ENCODE measurements at regions not wholly inside any gene's neighbourhood (a gene's known extent, or its start where the extent isn't known, plus 50 kb on each side); places are given as distances from the start of the nearest gene placed in this dataset.

DNA sequence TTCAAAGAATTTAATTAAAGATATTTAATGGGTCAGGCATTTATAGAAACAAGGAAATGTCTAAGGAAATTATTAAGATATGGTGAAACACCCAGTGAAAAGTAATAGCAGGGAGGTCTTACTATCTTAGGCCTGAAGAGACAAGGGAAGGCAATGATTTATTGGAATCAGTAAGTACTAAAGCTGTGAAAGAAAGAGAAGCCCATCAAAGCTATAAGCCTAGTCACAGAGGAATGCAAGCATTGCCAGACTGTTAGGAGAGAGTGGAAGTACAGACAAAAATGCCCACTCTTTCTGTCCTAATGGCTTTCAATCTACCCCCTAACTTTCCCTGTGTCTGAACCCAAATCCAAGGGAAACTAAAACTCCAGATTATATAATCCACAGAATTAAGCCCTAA lies 69.2 kb upstream of the PIK3C2G start:
- no peaks in the 10 kb centered on the region for H3K4me1 Mint-ChIP-seq
- H3K9me2 ChIP-seq (ENCODE audit: insufficient read depth) = no peaks in the 10 kb centered on the region
- H3K27me3 Mint-ChIP-seq (ENCODE audit: insufficient read depth, low read depth, poor library complexity) = peaks cover 4% of the 10 kb centered on the region
- no peaks in the 10 kb centered on the region for H3K27me3 ChIP-seq (ENCODE audit: insufficient read depth)
- H3K4me2 ChIP-seq = no peak overlapping the region
- no peaks in the 10 kb centered on the region for H4K20me1 ChIP-seq (replicated peaks; ENCODE audit: insufficient read depth)
- H3K36me3 Mint-ChIP-seq (ENCODE audit: low read depth) = peaks cover 14% of the 10 kb centered on the region
- H3K9me3 Mint-ChIP-seq = peaks cover 12% of the 10 kb centered on the region; the same call in 2 of the 3 replicates
- TF ChIP-seq POLR2AphosphoS5 (IDR thresholded peaks at IDR 0.05; ENCODE audit: low read depth) = no peak
- no peaks in the 10 kb centered on the region for H3K4me1 ChIP-seq (ENCODE audit: insufficient read depth)
- no peak overlapping the region for H2AFZ ChIP-seq
- no peak overlapping the region for H3K4me3 ChIP-seq
- ATAC-seq (no peak), DNase-seq (ENCODE audit: low spot score) (peak; percentile 6)
- H3K27ac ChIP-seq (ENCODE audit: low read depth) = no peak overlapping the region
- H3K79me2 ChIP-seq (replicated peaks; ENCODE audit: insufficient read depth) = no peaks in the 10 kb centered on the region
- H3F3A ChIP-seq (replicated peaks; ENCODE audit: low read depth) = no peaks in the 10 kb centered on the region
- H3K4me3 Mint-ChIP-seq = no peak overlapping the region
- no peaks in the 10 kb centered on the region for H3K36me3 ChIP-seq (ENCODE audit: insufficient read depth)
- no peak overlapping the region for H3K27ac Mint-ChIP-seq

DNA sequence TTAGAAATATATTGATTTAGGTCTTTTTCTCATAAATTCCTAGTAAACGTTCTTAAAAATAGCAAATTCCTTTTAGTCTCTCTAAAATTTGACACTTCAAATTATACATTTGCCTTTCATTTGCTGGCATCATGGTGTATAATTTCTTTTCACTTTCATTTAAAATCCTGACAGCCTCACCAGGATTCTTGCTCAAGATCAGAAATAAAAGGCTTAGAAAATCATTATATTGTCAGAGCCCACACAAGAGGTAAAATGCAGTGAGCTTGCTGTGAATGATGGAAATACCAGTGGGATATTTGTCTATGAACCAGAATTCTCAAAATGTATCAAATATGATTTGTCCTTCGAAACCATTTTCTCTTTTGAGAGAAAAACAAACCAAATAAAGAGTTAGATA lies 78.2 kb upstream of the PIK3C2G start:
- no peak for TF ChIP-seq ZNF331 (CRISPR knock-in tag; IDR thresholded peaks at IDR 0.05; ENCODE audit: low read depth)
- H3K27ac Mint-ChIP-seq = no peak overlapping the region
- no peak for DNase-seq (ENCODE audit: low spot score)

GRCh38 chr12:18171571-18171970 lies 81.6 kb upstream of the RERGL start:
- H4K20me1 ChIP-seq (replicated peaks; ENCODE audit: insufficient read depth) = no peaks in the 10 kb centered on the region
- ATAC-seq = no peak
- H3K36me3 ChIP-seq (ENCODE audit: insufficient read depth) = peaks cover 11% of the 10 kb centered on the region; the same call in 1 of the 2 replicates
- no peaks in the 10 kb centered on the region for H3K79me2 ChIP-seq (replicated peaks; ENCODE audit: insufficient read depth)
- no peaks in the 10 kb centered on the region for H3K27me3 ChIP-seq (ENCODE audit: insufficient read depth)
- Mint-ChIP-seq H3K4me1 (peaks cover 5% of the 10 kb centered on the region), H3K36me3 (ENCODE audit: low read depth) (peaks cover 27% of the 10 kb centered on the region), H3K9me3 (peaks cover 33% of the 10 kb centered on the region), H3K27me3 (ENCODE audit: insufficient read depth, low read depth, poor library complexity) (peaks cover 3% of the 10 kb centered on the region), H3K27ac (no peak overlapping the region), H3K4me3 (no peak overlapping the region)
- TF ChIP-seq ZNF331 (CRISPR knock-in tag; IDR thresholded peaks at IDR 0.05; ENCODE audit: low read depth) = no peak
- no peak for TF ChIP-seq EZH2phosphoT487 (IDR thresholded peaks at IDR 0.05; ENCODE audit: unreplicated experiment)
- no peak for TF ChIP-seq ZNF114 (CRISPR knock-in tag; IDR thresholded peaks at IDR 0.05)
- TF ChIP-seq ETS1 (IDR thresholded peaks at IDR 0.05) = no peak
- no peak for TF ChIP-seq REST (IDR thresholded peaks at IDR 0.05; ENCODE audit: unreplicated experiment)
- TF ChIP-seq JUNB (IDR thresholded peaks at IDR 0.05; ENCODE audit: unreplicated experiment) = no peak
- no peak for TF ChIP-seq CTCF (conservative IDR thresholded peaks at IDR 0.05; ENCODE audit: low read depth in 2 of 2)
- no peak for TF ChIP-seq STAT1 (IDR thresholded peaks at IDR 0.05; ENCODE audit: unreplicated experiment)
- no peak for TF ChIP-seq EZH2 (IDR thresholded peaks at IDR 0.05; ENCODE audit: low read depth, unreplicated experiment)
- no peak for TF ChIP-seq CREB1 (CRISPR knock-in tag; IDR thresholded peaks at IDR 0.05; ENCODE audit: low read depth)
- no peaks in the 10 kb centered on the region for H3F3A ChIP-seq (replicated peaks; ENCODE audit: low read depth)
- H2AFZ ChIP-seq = no peak overlapping the region
- no peak overlapping the region for H3K4me2 ChIP-seq
- H3K9me2 ChIP-seq (ENCODE audit: insufficient read depth) = peaks cover 3% of the 10 kb centered on the region; the same call in 1 of the 2 replicates
- H3K4me3 ChIP-seq = no peak overlapping the region
- no peaks in the 10 kb centered on the region for H3K4me1 ChIP-seq (ENCODE audit: insufficient read depth)
- DNase-seq (ENCODE audit: low spot score) = no peak
- H3K27ac ChIP-seq (ENCODE audit: low read depth) = no peak overlapping the region

More for the DNA sequence above, 78.2 kb upstream of the PIK3C2G start:
- Histone ChIP-seq H3K79me2 (replicated peaks; ENCODE audit: insufficient read depth) (no peaks in the 10 kb centered on the region), H3K4me2 (no peak overlapping the region), H4K20me1 (replicated peaks; ENCODE audit: insufficient read depth) (no peaks in the 10 kb centered on the region), H3K4me1 (ENCODE audit: insufficient read depth) (no peaks in the 10 kb centered on the region), H3K9me2 (ENCODE audit: insufficient read depth) (no peaks in the 10 kb centered on the region), H3K4me3 (no peak overlapping the region), H3K27ac (ENCODE audit: low read depth) (no peak overlapping the region), H3K27me3 (ENCODE audit: insufficient read depth) (no peaks in the 10 kb centered on the region), H3K36me3 (ENCODE audit: insufficient read depth) (no peaks in the 10 kb centered on the region), H2AFZ (no peak overlapping the region), H3F3A (replicated peaks; ENCODE audit: low read depth) (no peaks in the 10 kb centered on the region)
- Mint-ChIP-seq H3K4me3 (no peak overlapping the region), H3K36me3 (ENCODE audit: low read depth) (peaks cover 1% of the 10 kb centered on the region; the same call in 2 of the 3 replicates), H3K4me1 (no peaks in the 10 kb centered on the region), H3K9me3 (peaks cover 3% of the 10 kb centered on the region), H3K27me3 (ENCODE audit: insufficient read depth, low read depth, poor library complexity) (peaks cover under 1% of the 10 kb centered on the region)
- no peak for ATAC-seq
